22Rv1 (cell line): ENCODE measurements at regions not wholly inside any gene's neighbourhood (a gene's known extent, or its start where the extent isn't known, plus 50 kb on each side); places are given as distances from the start of the nearest gene placed in this dataset.

ENCODE experiments used
- H3K27ac ChIP-seq: fragments of 450-650 bp; 2 replicates; pipeline ENCODE4 v1.5.1; 2017
- ZFX ChIP-seq: fragments of 450-650 bp; IDR thresholded peaks from 2 replicates; pipeline ENCODE4 v1.6.1; 2017; ENCODE audit warnings: antibody characterized with exemption, borderline replicate concordance
- TF ChIP-seq, protein P1 (sequence below): fragments of 450-650 bp; IDR thresholded peaks from 2 replicates; pipeline ENCODE4 v1.5.1; 2017; ENCODE audit warnings: mild to moderate bottlenecking

DNA sequence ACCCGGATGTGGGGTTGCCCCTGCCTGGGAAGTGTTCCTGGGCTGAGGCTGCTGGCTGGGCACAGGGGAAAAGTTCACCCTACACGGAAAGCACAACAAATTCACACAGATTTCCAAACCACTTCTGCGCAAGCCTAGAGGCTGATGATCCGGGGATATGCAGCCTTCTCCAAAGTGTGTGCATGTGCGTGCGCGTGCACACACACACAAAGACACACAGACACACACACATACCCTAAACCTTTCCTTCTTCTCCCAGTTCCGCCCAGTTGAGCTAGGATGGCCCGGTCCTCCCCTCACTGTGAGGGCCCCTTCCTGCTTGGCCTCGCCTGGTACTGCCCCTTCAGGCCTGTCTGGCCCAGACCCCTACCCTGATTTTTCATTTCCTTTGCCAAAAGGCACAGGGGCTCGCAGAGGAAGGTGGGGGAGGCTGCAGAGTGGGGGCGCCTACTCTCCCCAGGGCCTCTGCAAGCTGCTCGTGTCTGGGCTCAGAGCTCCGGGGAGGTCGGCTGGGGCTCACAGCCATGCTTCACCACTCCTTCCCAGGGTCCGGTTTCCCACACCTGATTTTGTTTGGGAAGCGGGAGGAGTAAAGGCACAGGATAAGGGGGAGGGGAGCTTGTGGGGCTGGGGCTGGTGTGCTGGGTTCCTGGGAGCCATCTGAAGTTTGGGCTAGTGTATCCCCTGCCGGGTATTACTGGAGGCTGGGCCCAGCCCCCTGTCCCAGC, 144.7 kb downstream of the ENGASE start:
- no peak overlapping the region for H3K27ac ChIP-seq
- TF ChIP-seq, protein P1, sequence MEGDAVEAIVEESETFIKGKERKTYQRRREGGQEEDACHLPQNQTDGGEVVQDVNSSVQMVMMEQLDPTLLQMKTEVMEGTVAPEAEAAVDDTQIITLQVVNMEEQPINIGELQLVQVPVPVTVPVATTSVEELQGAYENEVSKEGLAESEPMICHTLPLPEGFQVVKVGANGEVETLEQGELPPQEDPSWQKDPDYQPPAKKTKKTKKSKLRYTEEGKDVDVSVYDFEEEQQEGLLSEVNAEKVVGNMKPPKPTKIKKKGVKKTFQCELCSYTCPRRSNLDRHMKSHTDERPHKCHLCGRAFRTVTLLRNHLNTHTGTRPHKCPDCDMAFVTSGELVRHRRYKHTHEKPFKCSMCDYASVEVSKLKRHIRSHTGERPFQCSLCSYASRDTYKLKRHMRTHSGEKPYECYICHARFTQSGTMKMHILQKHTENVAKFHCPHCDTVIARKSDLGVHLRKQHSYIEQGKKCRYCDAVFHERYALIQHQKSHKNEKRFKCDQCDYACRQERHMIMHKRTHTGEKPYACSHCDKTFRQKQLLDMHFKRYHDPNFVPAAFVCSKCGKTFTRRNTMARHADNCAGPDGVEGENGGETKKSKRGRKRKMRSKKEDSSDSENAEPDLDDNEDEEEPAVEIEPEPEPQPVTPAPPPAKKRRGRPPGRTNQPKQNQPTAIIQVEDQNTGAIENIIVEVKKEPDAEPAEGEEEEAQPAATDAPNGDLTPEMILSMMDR, result no peak
- no peak for TF ChIP-seq ZFX

DNA sequence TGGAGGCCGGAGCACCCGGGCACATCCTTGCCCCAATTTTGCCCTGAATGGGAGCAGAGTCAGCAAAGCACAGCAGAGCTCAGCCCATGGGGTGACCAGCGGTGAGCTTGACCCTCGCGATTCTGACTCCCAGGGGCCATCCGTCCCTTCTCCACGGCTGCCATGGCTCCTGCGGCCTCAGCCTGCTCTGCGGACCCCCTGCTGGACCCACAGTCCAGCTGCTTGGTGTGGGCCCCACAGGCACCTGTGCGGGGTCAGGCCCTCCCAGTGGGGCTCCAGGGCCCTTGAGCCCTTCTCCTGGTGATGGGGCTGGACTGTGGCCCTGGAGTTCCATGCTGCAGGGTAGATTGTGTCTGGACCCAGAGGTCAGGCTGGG, 144.2 kb downstream of the ENGASE start:
- H3K27ac ChIP-seq, result no peak overlapping the region
- TF ChIP-seq ZFX, result no peak
- TF ChIP-seq, protein P1, result no peak

DNA sequence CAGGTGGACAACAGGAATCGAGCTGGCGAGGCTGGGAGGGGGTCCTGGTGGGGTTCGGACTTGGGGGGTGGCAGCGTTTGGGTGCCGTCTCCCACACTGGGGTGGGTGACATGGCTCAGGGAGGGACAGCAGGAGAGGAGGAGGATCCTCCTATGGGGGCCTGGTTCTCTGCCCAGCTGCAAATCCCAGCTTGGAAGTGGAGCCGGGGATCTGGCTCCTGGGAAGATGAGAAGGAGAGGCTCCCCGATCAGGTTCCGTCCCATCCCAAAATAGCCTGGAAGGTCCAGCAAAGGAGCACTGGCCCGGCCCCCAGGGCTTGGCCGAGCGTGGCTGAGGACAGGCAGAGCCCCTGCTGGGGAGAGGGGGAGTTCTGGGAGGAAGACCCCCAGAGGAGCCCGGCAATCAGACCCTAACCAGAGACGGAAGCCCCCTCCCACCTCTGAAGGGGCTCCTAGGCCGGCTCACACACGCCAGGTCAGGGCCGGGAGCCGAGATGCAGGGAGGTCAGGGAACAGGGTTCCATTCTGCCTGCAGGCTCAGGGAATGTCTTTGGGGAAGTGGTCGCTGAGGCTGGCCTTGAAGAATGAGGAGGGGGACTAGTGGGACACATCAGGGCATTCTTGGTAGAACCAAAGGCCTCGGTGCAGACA, 143.7 kb downstream of the ENGASE start:
- TF ChIP-seq, protein P1, result no peak
- no peak for TF ChIP-seq ZFX
- no peak overlapping the region for H3K27ac ChIP-seq

DNA sequence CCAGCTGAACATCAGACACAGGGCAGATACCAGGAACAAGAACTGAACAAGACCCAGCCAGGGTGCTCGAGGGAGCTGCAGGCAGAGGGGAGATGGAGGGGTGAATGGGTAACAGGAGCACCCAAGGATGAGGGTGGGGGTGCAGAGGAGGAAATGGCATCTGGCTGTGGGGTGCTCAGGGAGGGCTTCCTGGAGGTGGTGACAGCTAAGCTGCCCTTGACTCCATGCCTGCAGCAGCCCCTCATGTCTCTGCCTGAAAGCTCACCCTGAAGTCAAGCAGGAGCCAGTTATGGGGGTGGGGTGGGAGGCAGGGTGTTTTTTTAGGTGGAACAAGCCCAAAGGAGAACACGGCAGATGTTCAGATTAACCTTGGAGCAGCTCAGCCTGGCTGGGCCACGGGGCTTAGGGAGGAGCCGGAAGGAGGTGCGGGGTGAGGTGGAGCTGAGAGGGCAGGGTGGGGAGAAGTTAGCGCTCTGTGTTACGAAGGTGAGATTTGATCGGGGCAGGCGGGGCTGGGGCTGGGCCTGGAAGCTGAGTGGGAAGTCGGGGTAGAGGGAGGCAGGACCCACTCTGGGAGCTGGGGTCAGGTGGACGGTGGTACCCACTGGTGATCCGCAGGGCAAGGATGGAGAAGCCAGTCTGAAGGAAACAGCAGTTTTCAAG, 143.0 kb downstream of the ENGASE start:
- TF ChIP-seq, protein P1, result no peak
- no peak for TF ChIP-seq ZFX
- no peak overlapping the region for H3K27ac ChIP-seq

DNA sequence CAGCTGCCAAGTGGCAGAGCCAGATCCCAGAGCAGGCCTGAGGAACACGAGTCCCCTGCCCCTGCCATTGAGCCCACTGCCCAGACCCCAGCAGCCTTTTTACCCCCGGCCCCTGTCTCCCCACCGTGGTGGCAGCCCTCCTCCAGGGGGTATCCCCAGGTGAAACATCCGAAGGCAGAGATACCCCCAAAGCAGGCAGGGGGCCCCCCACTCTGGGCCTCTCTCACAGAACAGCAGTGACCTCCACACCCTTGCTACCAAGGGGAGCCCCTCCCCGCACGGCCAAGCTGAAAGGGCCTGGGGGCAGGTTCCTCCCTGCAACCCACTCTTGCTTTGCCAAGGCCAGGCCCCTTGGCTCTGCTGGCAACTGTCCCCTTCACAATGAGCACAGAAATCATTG, 142.2 kb downstream of the ENGASE start:
- TF ChIP-seq, protein P1, result no peak
- no peak for TF ChIP-seq ZFX
- H3K27ac ChIP-seq, result no peak overlapping the region

DNA sequence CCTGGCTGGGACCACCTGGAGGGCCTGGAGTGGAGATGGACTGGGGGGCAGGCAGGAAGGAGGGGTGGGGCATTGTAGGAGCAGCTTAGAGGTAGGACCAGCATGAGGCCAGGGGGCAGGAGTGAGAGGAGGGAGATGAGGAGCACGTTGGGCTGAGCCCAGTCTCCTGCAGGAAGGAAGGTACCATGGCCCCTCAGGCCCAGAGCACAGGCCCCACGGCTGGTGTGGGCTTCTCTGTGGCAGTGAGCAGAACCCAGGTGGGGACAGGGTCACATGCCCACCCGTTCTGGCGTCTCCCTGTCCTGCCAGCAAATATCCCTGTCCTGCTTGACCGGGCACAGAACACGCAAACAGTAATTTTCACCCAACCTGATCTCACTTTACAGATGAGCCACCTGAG, 141.8 kb downstream of the ENGASE start:
- TF ChIP-seq ZFX, result no peak
- TF ChIP-seq, protein P1, result no peak
- no peak overlapping the region for H3K27ac ChIP-seq

DNA sequence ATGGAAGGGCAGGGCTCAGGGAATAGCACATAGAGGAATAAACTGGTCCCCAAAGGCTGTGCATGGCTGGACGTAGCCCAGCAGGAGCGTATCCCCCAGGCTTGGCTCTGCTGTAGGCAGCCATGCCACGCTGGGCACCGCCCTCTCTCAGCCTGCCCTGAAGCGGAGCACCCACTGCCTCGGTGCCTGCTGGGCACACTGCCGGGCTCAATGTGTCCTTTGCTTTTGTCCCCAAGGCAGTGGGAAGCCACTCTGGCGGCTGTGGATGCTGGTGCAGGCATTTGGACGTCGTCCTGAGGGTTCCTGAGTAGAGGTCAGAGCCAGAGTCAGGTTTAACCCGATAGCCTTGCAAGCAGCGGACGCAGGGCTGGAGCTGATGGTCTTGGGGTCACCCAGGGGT, 141.0 kb downstream of the ENGASE start:
- TF ChIP-seq, protein P1, result no peak
- TF ChIP-seq ZFX, result no peak
- H3K27ac ChIP-seq, result no peak overlapping the region
